ENCODE measurements at regions not wholly inside any gene's neighbourhood (a gene's known extent, or its start where the extent isn't known, plus 50 kb on each side); places are given as distances from the start of the nearest gene placed in this dataset.
A peak's percentile ranks its signal among the peaks of the same experiment; 100 is the strongest.
"Not testable (repeated sequence)": the region's sequence is repeated elsewhere in the genome, so short reads cannot be mapped to it uniquely, and the experiment has no call there.

DNA sequence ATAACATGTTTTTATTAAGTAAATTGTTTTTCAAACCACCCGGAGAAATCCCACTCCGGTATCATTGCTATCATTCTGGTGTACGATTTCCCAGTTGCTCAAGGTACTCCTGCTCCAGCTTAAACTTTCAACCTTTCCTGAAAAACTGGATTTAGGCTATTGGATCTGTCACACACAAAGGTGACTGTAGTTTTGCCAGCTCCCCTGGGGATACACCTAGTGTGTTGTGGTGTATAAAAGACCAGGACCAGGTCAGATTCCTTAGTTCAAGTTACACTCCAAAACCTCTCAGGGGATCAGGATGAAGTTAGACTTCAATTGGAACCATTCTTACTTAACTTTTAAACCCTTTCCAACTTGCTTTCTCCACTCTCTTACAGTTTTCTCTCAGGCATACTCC is 303.9 kb downstream of the NOVA1 start:
- no peak for DNase-seq

DNA sequence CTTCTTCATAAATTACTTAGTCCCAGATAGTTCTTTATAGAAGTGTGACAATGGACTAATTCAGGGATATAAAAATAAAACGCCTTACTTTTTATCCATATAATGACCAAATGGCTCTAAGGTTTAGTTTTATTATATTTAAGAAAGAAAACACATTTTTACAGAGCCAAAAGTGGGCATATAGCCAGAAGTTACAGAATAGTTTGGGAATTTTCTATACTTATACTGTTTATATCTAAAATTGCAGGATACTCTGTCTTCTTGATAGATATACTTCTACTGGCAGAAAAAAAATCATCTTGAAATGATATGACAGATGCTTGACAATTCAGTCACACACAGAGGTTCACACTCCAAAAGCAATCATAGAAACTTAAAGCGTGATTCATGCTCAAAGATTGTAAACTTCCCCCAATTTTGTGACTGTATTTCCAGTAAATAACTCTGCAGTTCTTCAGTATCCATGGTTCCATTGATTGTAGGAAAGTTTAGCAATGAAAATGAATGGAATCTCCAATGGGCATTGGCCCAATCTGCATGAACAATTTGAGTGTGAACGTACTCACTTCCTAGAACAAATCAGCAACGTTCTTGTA is 307.8 kb downstream of the NOVA1 start:
- DNase-seq, result peak; percentile 36

DNA sequence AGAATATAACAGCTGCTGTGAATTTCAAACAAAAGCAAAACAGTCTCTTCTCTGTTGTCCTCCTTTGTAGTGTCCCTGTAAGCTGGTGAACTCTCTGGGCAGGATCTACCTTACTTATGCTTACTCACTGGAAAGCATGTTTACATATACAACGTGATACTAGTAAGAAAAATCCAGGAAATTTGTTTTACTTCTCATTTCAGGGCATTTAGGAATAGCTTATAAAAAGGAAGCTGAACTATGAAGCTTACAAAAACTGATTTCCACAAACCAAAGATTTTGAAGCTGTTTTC is 311.0 kb downstream of the NOVA1 start:
- no peak for DNase-seq

DNA sequence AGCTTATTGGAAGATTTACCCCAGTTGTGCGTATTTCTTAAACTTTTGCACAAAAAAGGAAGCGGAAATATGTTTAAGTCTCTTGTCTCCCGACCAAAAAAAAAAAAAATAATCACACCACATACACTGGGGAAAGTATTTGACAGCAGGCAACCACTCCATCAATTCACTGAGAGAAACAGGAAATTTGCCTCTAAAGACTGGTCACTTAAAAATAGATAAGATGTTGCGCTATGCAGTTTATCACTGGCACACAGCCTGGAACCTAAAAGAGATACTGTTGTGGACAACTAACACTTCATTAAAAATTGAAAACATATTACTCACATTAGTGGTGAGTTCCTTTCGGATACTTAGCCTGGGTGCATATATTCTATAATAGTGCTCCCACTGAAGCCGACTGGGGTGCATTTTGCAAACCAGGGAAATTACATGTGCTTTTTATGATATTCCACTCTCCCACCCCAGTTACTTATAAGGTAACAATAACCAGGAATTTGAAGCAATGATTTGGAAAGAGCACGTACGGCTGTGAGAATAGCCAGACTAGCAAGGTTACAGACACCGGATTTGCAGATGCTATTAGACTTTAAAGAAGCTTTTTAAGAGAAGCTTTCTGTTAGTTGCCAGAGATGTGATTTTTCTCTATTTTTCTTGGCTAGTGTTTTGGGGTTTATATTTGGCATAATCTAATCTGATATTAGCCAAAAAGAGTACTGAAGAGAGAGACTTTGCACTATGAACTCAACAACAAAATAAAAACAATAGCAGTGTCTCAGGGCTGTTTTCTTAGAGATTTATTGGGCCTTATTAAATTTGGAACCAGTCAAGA is 311.5 kb downstream of the NOVA1 start:
- DNase-seq, result no peak

DNA sequence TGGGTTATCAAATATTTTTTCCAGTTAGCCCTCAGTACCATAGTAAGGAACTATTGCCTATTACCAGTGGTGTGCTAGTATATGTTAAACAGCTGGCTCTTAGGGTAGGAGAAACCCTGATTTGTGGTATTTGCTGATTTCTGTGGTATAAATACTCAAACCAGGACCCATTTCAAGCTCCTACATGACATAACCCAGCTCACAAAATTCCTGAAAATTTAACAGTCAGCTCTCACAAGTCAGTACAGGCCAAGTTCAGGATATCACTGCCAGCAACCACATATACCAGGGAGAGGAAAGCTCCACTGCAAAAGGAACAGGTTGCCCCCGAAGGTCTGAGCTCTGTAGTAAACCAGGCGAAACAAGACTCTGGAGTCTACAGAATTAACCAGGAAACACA is 315.3 kb downstream of the NOVA1 start:
- DNase-seq, result no peak

DNA sequence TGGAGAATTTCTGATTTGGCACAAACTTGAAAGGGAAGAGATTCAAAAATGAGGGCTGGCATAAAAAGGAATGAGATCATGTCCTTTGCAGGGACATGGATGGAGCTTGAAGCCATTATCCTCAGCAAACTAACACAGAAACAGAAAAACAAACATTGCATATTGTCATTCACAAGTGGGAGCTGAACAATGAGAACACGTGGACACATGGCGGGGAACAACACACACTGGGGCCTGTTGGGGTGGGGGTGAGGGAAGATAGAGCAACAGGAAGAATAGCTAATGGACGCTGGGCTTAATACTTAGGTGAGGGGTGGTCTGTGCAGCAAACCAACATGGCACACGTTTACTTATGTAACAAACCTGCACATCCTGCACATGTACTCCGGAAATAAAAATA is 315.8 kb downstream of the NOVA1 start:
- not testable (repeated sequence) for DNase-seq

DNA sequence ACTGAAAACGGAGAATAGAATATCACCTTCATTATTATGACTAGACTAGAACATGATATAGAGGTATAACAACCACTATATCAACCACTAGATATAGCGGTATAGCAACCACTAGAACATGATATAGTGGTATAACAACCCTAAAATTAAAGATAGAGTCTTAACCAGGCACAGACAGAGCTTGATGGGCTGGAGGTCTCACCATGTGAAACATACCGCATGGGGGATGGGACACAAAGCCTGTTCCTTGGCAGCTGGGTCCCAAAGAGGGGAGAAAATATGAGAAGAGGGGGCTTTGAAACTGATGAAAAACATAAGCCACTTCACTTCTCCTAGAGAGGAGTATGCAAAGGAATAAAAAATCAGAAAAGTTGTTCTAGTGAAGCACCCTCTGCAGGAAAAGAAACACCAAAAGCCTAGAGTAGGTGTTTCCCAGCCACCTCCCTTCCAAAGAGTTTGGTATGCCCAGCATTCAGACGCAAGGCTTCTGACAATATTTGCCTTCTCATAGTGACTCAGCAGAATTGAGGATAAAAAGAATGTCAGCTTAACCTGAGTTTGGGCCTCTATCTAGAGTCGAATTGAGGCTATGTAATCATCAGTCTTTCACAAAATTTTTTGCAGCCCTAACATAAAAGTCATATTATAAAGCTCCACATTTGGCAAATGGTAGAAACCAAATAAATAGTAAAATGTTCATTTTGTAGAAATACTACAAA is 316.4 kb downstream of the NOVA1 start:
- peak; percentile 25 for DNase-seq

DNA sequence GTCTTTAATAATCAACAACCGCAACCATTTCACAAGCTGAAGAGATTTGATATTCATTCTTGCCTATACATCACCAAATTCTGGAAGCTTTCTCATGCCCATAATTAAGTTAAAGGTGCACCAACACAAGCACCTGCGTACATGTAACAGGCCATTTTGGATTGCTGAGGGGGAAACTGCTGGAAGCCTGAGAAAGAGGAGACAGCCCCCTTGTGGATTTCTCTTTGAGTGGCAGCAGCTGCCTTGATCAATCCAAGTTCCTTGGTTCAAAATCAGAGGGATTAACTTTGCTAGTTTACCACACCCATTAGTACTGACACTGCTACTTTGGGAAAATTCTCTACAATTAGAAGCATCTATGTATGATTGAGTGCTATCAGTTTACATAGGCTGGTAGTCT is 321.1 kb downstream of the NOVA1 start:
- no peak for DNase-seq

DNA sequence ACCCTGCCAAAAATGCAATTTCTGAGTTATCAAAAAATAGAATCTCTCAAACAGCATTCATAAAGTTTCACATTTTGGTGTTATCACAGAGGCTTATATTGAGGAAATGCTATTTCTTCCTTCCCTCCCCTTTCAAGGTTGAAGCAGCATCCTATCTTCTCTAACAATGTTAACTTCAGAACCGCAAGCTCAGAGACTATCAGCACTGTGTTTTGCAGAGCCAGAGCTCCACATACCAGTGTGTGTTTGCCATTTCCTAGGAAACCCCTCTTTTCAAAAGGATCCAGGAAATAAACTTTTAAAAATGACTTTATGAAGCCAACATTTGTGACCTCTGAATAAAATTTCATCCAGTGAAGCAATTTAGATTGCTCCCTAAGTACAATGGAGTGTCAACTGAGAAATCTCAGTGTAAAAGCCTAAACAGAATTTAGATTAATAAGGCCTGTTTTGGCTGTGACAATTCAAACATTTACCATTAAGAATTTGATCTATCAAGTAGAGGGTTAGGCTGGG is 332.6 kb downstream of the NOVA1 start:
- no peak for DNase-seq

DNA sequence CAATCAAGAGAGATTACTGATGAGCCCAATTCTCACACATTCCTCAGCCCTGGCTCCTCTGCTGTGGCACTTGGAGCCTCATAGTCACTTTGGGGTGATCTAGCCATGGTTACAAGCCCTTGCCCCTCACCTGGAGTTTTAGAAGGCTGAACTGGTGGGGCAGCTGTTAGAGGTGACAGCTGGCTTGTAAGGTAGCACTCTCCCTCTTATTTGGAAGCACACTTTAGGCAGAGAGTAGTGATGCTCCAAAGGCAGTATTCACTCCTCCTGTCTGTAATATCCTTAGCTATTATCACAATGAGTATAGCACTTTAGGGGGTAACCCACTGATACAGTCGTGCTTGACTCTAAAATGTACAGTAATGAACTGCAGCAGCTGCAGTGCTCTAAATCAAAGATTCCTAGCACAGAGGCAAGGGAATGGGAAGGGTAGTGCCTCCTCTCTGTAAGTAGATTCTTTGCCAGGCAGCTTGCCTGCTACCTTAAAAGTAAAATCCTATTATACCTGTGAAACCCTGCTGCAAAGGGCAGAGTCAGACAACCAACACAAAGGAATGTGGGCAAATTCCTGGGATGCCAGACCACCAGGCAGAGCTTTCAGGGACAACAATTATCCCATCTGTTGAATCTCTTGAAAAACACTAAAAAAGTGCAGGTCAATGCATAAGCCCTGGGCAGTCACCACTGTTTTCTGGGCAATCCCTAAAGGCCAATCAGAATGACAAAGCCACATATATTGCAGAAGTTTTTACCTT is 336.3 kb downstream of the NOVA1 start:
- DNase-seq, result no peak

DNA sequence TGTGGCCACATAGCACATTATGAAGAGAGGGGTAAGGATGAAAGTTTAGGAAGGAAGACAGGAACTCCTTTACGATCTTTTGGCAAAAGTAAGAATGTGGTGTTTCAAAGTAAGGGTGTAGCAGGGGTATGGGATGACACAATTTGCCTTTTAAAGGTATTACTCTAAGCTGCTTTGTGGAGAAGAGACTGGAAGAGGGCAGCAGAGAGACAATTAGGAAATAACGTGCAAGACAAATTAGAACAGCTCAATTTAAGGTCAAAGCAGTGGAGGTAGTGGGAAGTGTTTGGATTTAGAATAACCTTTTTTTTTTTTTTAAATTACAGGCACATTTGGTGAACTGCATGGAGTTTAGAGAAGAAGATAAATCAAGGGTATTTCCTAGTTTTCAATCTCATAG is 342.6 kb downstream of the NOVA1 start:
- DNase-seq, result peak; percentile 6

DNA sequence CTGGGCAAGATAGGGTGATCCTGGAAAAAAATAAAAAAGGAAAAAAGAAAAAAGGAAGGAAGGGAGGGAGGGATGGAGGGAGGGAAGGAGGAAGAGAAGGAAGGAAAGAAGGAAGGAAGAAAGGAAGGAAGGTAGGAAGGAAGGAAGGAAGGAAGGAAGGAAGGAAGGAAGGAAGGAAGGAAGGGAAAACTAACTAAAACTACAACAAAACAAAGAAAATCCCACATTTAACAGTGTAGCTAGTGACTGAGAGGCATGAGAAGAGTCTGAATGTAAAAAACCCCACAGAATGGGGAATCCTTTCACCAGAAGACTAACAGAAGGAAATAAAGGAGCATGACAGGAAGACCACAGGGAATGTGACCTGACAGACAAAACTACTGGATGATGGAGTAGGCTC is 345.7 kb downstream of the NOVA1 start:
- no peak for DNase-seq

DNA sequence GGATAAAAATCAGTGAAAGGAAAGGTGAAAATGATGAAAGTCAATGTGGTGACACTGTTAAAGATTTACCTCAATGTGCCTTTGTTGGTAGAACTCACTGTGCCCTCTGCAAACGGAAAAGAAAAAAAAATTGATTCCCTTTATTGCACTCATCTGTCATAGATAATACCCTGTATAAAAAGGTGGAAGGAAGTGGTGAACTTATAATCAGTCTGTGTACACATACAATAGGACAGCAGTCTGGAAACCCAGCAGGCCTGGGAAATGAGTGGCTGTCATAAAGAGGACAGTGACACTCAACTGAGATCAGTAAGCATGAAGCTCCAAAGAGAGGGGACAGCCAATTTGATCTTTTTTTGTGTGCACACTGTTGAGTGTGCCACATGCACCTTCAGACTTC is 364.7 kb downstream of the NOVA1 start:
- no peak for DNase-seq

DNA sequence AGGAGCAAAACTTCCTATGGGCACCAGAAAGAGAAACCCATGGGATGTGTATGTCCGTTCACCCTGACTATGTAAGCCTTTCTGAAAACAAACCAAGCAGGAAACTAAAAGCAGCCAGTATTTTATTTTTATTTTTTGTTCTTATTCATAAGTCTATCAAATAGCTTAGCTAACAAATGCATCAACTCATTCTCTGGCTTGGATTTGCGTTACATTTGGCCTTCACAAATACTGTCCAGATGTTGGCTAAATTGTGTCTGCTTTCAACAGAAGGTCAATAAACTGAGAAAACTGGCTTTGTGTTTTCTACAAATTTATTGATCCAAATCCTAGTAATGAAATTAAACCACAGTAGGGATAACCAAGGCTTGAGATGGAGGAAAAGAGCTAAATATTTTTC is 379.0 kb downstream of the NOVA1 start:
- no peak for DNase-seq

DNA sequence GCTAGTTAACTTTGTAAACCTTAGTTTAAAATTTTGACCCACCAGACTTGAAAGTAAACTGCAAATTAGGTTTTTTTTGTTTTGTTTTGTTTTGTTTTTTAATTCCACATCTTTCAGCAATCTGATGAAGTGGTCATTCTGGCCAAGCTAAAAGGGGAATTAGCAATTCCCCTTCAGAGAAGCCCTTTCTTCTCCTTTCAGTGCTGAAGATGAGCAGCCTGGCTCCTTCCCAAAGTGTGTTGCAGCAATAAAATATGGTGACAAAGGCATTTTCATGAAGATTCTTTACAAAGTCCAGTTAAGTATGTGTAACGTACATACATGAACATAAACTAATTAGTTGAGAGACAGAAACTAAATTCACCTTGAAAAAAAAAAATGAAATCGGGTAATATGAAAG is 380.1 kb downstream of the NOVA1 start:
- no peak for DNase-seq

DNA sequence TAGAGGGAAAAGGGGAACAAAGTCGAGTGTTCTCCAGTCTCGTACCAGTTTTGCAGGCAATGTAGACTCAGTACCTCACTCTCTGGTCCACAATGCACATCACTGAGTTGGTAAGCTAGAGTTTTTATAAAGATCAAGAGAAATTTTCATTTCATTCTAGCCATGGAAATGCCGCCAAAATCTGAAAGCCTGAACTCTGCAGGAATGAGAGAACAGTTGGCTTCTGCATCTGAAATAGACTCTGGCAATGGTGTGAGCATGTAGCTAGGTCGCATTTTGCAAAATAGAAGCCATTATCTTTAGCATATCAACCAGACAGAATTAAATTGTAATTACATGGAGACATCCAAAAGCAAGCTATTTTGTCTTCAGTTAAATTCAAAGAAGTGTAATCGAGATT is 381.0 kb downstream of the NOVA1 start:
- no peak for DNase-seq

DNA sequence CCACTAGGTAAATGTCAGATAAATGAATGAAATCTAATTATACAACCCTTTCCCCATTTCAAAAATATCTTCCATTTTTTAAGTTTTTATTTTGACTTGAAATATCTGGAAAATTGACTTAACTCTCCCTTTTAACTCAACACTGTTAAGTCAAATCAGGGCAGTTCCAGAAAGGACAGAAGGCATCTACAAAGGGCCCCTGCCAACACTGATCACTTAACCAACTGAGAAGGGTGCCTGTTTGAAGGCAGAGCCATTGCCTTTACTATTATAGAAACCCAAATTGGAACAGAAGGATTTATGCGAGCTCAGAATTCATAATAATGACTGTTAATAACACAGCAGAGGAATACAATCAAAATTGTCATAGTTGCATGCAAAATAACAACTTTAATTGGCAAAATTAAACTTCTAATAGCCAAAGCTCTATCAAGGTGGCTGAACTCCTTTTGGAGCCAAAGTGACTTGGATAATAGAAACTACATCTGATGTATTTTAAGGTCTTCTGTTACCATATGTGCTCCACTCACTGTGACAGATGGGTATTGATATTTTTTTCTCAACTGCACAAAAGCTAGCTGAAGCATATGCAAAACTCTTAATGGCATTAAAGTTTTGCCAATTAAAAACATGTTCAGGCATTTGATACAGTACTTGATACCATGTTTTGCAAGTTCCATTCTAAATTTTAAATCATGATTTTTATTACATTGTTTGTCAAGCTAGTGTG is 383.8 kb downstream of the NOVA1 start:
- no peak for DNase-seq

DNA sequence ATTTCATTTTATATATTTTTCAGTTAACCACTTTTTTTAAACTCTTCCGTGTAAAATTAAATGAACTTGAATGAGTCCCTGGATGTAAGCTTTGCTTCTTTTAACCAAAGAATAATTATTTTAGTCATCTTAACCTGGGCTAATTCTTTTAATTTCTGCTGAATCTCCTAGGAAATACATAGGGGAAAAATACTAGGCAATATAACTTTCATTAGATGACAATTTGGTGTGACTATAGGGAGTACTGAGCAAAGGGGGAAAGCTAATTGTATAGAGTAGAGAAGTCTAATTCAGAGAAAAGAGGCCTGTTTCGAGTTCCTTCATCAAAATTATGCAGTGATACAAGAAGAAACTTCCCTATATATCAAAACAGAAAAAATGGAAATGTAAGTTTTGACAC is 388.1 kb downstream of the NOVA1 start:
- no peak for DNase-seq

DNA sequence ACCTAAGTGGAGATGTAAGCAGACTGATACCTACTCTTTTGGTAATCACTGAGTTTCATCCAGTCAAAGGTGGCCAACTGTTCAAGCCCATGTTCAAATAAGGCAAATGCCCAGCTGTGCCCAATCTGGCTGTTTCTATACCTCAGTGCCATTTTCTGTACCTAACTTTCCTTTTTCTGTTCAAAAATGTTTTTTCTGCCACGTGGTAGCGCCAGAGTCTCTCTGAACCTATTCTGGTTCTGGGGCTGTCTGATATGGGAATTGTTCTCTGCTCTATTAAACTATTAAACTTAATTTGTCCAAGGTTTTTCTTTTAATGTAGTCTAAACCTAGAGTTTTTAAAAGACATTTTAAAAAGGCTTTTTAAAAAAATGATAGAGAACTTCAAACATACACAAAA is 391.2 kb downstream of the NOVA1 start:
- DNase-seq, result no peak

DNA sequence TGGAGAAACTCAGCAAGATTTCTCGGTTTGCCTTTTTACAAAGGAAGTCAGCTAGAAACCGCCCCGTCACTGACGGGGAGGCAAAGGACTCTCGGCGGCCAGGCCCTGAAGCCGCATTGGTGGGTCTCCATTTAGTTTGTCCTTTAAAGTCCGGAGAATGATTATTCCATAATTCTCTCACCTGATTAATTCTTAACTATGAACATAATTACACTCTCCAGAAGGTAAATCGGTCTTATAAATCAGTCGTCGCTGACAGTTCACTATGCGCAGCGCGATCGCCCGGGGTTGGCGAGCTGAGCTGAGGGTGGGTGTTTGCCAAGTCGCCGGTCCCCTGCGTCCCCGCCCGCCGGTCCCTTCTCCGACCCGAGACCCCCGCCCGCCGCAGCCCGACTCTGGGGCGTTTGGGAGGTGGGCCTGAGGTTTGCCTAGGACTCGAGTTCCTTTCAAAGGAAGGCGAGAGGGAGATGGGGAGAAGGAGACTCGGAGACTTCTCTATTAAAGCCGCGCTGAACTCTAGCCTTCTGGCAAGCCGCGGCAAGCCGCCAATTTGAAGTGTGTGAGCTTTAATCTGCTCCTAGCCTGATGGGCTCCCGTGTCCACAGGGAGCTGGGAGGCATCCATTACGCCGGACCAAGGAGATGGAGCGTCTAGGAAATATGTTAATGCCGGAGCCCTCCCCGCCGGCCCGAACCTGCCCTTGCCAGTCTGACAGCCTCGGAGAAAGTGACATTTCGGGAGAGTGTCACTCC is 392.9 kb downstream of the NOVA1 start:
- no peak for DNase-seq

DNA sequence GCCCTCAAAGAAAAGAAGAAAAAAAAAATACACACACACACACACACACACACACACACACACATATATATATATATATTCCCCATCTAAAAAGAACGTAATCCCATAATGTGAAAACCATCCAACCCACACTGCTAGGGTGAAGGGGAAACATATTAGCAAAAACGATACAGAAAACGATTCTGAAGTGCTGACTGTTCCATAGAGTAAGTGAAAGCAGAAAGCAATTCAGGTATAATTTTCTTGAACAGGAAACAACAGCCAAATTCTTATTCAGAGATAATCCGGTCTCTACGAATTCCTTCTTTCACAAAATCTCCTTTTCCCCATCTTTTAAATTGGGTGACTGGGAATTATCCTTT is 393.5 kb downstream of the NOVA1 start:
- DNase-seq, result no peak

DNA sequence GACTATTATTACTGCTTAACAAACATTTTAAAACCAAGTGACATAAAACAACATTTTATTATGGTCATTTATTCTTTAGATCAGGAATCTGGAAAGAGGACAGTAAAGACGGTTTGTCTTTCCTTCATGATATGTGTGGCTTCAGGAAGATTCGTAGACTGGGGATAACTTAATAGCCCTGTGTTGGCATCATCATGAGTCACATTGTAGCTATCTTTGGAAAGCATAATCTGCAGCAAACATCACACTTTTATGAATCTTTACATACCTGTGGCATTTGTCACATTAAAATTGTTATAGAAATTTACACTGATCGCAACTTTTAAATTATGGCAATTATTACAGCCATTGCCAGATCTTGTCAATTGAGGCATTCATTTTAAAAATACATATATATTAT is 397.1 kb downstream of the NOVA1 start:
- peak; percentile 65 for DNase-seq

Measured in HCEC 1CT (cell line).